Bone marrow (tissue), 2 donors: ENCODE measurements at regions not wholly inside any gene's neighbourhood (a gene's known extent, or its start where the extent isn't known, plus 50 kb on each side); places are given as distances from the start of the nearest gene placed in this dataset.

ENCODE experiments used
- DNase-seq, 2 donors: peaks; one replicate each; lab custom pipeline; 2025; lab: John Stamatoyannopoulos, UW

- DNase-seq, result no peak
Measured at GRCh38 chr3:168461793-168462192, 366.1 kb upstream of the GOLIM4 start.

GRCh38 chr3:168459226-168459784, 363.6 kb upstream of the GOLIM4 start:
- peak in 1 of 2 donors; percentile 17 for DNase-seq

GRCh38 chr3:168457954-168458539, 362.3 kb upstream of the GOLIM4 start:
- no peak for DNase-seq

DNA sequence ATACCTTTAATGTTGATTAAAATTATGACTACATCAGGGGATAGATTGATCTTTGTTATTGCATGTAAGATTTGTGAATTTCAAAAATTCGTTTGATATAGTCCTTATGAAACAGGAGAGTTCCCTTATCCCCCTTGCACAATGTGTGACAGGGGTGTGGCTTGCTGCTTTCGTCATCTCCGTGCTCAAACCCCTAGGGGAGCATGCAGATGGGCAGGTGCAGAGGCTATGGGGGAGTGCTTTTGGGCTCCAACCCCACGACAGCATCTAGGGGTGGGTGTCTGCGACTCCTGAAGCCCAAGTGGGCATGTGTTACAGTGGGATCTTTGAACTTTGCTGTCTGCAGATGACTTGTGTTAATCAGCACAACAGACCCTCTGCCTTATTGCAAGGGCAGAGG, 360.1 kb upstream of the GOLIM4 start:
- no peak for DNase-seq

DNA sequence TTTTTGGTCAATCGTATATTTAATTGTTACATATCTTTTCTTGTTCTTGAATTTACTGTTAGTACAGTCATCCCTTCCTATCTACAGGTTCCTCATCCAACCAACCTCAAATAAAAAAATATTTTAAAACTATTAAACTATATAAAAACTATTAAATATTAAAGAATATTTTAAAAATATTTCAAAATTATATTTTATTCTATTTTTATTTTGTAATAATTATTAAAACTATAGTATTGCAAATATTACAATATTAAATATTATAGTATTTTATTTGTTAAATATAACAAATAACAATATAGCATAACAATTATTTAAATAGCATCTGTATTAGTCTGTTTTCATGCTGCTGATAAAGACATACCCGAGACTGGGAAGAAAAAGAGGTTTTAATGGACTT, 357.9 kb upstream of the GOLIM4 start:
- DNase-seq, result no peak

- DNase-seq, result no peak
Measured at GRCh38 chr3:168443965-168444364, 348.2 kb upstream of the GOLIM4 start.

DNA sequence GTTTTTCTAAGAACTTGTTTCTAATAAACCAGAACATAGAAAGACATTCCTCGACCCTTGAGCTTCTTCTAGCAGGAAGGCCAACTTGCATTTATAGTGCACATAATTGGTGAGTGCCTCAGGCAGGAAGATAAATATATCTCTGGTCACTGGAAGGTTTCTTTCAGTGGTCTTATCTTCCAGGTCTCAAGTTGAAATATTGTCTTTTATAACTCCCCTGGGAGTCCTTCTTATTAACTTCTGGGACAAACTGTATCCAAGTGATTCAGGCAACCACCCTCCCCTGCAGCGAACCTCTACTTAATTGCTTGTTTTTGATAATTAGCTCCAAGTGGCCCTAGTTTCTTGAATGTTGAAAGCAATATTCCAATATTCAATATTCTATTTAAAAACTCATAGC, 346.8 kb upstream of the GOLIM4 start:
- no peak for DNase-seq

GRCh38 chr3:168436245-168436724, 340.6 kb upstream of the GOLIM4 start:
- no peak for DNase-seq

- DNase-seq, result no peak
Measured at GRCh38 chr3:168431491-168431890, 335.8 kb upstream of the GOLIM4 start.

- DNase-seq, result peak in 1 of 2 donors; percentile 86
Measured at GRCh38 chr3:168427835-168428475, 332.2 kb upstream of the GOLIM4 start.

DNA sequence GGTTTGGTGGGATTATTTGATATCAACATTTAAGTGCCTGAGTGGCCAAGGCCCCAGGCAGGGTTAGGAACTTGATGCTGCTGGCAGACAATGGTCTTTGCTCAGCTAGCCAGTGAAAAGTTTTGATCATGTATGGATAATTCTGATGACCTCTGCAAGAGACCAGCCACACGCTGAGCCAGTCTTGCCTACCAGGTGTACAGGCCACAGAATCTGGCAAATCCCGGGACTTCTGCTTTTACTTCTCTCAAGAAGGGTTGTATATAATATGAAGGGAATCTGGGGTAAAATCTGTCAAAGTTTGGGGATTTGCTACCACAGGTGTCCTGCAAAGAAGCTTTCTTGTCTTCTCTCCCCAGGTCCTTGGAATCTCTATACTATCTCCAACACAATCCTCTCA, 331.4 kb upstream of the GOLIM4 start:
- no peak for DNase-seq

DNA sequence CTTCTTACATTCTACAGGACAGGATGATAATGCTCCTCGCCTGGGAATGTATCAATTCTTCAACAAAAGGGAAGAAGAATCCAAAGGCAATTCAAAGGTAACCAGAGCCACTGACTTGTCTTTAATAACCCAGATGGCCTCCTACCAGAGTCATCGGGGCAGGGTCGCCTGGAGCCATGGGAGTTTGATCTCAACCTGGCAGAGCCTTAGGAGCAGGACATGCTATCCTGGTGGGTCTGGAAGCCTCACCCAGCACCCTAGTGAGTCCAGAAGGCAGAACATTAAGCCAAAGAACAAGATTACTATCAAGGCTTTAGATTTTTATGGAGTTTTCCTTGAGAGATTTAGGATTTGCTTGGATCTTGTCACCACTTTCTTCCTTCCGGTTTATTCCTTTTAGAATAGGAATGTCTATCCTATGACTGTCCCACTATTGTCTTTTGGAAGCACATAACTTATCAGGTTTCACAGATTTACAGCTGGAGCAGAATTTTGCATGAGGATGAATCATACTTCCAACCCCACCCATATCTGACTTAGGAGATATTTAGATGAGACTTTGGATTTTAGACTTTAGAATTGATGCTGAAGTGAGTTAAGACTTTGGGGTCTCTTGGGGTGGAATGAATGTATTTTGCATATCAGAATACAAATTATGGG, 330.3 kb upstream of the GOLIM4 start:
- no peak for DNase-seq

GRCh38 chr3:168424059-168424734, 328.5 kb upstream of the GOLIM4 start:
- DNase-seq, result no peak

GRCh38 chr3:168422843-168423242, 327.1 kb upstream of the GOLIM4 start:
- no peak for DNase-seq

GRCh38 chr3:168419091-168419490, 323.4 kb upstream of the GOLIM4 start:
- DNase-seq, result no peak

DNA sequence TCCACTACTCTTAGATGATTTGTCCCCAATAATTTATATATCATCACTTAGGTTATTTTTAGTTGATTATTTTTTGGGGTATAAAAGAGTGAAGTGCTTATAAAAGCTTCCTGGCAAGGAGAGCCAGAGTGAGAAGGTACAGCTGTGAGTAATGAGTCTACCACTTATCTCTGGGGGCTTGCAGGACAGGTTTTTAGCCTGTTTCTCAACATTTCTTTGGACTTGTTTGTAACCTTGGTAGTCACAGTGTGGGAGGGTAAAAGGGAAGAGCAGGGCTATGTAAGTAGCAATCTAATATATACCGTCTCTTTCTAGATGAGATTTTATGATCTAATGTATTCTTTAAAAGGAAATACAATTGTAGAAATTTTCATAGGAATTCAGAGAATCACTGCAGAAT, 321.3 kb upstream of the GOLIM4 start:
- no peak for DNase-seq

GRCh38 chr3:168416446-168416845, 320.7 kb upstream of the GOLIM4 start:
- DNase-seq, result no peak

- DNase-seq, result no peak
Measured at GRCh38 chr3:168414149-168414548, 318.4 kb upstream of the GOLIM4 start.

DNA sequence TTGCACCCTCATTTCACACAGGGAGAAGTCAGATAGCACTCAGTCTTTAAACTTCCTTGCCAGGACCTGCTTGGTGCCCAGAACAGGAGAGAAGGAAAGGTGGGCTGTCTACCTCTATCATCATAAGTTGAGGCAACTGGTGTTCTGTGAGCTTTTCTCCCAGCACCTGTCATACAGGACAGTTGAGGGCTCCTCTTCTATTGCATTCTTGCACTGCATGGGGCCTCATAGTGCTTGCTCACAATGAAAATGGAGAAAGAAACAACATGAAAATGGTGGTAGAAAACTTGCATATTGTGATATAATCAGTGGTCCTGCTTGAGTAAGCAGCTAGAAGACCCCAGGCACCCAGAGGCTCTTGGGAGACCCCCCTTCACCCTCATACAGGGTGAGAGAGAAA, 311.7 kb upstream of the GOLIM4 start:
- no peak for DNase-seq

GRCh38 chr3:168405288-168405687, 309.6 kb upstream of the GOLIM4 start:
- DNase-seq, result peak in 1 of 2 donors; percentile 52

DNA sequence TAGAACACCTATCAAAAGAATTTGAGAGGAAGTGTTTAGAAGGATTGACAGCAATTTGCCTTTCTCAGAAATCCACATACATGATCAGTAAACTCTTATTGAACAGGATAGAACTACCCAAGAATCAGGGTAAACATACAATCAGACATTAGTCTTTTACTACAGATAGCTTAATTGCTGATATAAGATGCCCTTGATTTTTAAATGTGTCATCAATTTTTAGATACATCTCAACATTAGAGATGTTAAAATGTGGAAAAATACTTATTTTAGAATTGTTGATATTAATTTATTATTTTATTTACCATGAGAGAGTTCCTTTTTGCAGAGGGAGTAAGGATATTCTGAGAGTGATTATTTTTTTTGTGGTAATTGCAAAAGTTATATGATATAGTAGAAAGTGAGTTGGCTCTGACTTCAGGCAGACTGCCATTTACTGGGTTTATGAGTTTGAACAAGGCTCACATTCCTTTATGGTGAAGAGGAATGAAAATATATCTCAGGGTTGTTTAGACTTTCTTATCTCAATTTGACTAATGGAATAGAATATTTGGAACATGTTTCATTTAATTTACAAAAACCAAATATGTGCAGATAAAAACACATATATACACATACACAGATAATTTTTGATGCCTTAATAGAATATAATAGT, 302.8 kb upstream of the GOLIM4 start:
- no peak for DNase-seq

GRCh38 chr3:168396861-168397260, 301.1 kb upstream of the GOLIM4 start:
- no peak for DNase-seq
